AG04449 (cell line): ENCODE measurements at regions not wholly inside any gene's neighbourhood (a gene's known extent, or its start where the extent isn't known, plus 50 kb on each side); places are given as distances from the start of the nearest gene placed in this dataset.

Source experiments
- CTCF ChIA-PET: fragments of 350-600 bp; formaldehyde crosslinking; extraction: SDS; loops from one replicate; lab custom pipeline; 2021; ENCODE audit warnings: antibody characterized with exemption; lab: Yijun Ruan, JAX
- POLR2A ChIA-PET: fragments of 400-600, 350-600 bp; formaldehyde crosslinking; extraction: SDS; loops from one replicate; lab custom pipeline; 2020; ENCODE audit warnings: antibody characterized with exemption, inconsistent platforms; lab: Yijun Ruan, JAX
- DNase-seq: peaks from one replicate; pipeline ENCODE4 v3.0.0-alpha.2; 2010; ENCODE audit warnings: low read depth, low spot score
- H3K4me3 ChIP-seq: 2 replicates; pipeline ENCODE4 v1.5.1; 2011; ENCODE audit warnings: low read depth, mild to moderate bottlenecking, control low read depth, low read length
- CTCF ChIP-seq: IDR thresholded peaks from one replicate; pipeline ENCODE4 v1.5.1; 2011; ENCODE audit warnings: mild to moderate bottlenecking, moderate library complexity, low read length, control low read depth, inconsistent platforms; ENCODE audit not compliant: insufficient read depth; ENCODE audit errors: missing control alignments

GRCh38 chr3:118497274-118497673 is 537.4 kb downstream of the IGSF11 start:
- TF ChIP-seq CTCF, result no peak
- CTCF ChIA-PET, result no interaction called here
- POLR2A ChIA-PET, result no interaction called here
- DNase-seq, result no peak
- no peak overlapping the region for H3K4me3 ChIP-seq

- no peak for DNase-seq
Measured at GRCh38 chr3:118501152-118501551, 533.5 kb downstream of the IGSF11 start.

GRCh38 chr3:118504906-118505305 is 529.7 kb downstream of the IGSF11 start:
- TF ChIP-seq CTCF, result no peak
- H3K4me3 ChIP-seq, result no peak overlapping the region
- POLR2A ChIA-PET, result no interaction called here
- no peak for DNase-seq
- CTCF ChIA-PET, result no interaction called here

More at GRCh38 chr3:118501152-118501551, 533.5 kb downstream of the IGSF11 start:
- no peak for TF ChIP-seq CTCF
- no peak overlapping the region for H3K4me3 ChIP-seq
- CTCF ChIA-PET, result no interaction called here
- POLR2A ChIA-PET, result no interaction called here

- no peak overlapping the region for H3K4me3 ChIP-seq
- POLR2A ChIA-PET, result no interaction called here
- peak; percentile 1 for DNase-seq
- TF ChIP-seq CTCF, result no peak
- CTCF ChIA-PET, result no interaction called here
Measured at GRCh38 chr3:118505784-118506183, 528.9 kb downstream of the IGSF11 start.

GRCh38 chr3:118511402-118511801 is 523.2 kb downstream of the IGSF11 start:
- TF ChIP-seq CTCF, result no peak
- H3K4me3 ChIP-seq, result no peak overlapping the region
- ChIA-PET CTCF (no interaction called here), POLR2A (no interaction called here)
- no peak for DNase-seq

- DNase-seq, result no peak
- CTCF ChIA-PET, result no interaction called here
- POLR2A ChIA-PET, result no interaction called here
- no peak overlapping the region for H3K4me3 ChIP-seq
- TF ChIP-seq CTCF, result no peak
Measured at GRCh38 chr3:118512301-118512700, 522.3 kb downstream of the IGSF11 start.

- H3K4me3 ChIP-seq, result no peak overlapping the region
- TF ChIP-seq CTCF, result no peak
- DNase-seq, result no peak
- ChIA-PET POLR2A (no interaction called here), CTCF (no interaction called here)
Measured at GRCh38 chr3:118525077-118525476, 509.6 kb downstream of the IGSF11 start.
